LNCaP clone FGC (cell line): ENCODE measurements at regions not wholly inside any gene's neighbourhood (a gene's known extent, or its start where the extent isn't known, plus 50 kb on each side); places are given as distances from the start of the nearest gene placed in this dataset.

Experiments
- DNase-seq: peaks from one replicate; pipeline ENCODE4 v3.0.0-alpha.2; 2011; ENCODE audit warnings: low read depth
- H3K4me3 ChIP-seq: 2 replicates; pipeline ENCODE4 v1.5.1; 2011; ENCODE audit warnings: mild to moderate bottlenecking, low read depth, low read length, control low read depth
- TF ChIP-seq, protein P1 (sequence below): IDR thresholded peaks from 2 replicates; pipeline ENCODE4 v1.5.1; 2012; ENCODE audit warnings: mild to moderate bottlenecking; ENCODE audit not compliant: control insufficient read depth, insufficient read depth; ENCODE audit errors: extremely low read depth

GRCh38 chr19:32233091-32233490 is 112.3 kb upstream of the ZNF507 start:
- no peak for DNase-seq
- TF ChIP-seq, protein P1, sequence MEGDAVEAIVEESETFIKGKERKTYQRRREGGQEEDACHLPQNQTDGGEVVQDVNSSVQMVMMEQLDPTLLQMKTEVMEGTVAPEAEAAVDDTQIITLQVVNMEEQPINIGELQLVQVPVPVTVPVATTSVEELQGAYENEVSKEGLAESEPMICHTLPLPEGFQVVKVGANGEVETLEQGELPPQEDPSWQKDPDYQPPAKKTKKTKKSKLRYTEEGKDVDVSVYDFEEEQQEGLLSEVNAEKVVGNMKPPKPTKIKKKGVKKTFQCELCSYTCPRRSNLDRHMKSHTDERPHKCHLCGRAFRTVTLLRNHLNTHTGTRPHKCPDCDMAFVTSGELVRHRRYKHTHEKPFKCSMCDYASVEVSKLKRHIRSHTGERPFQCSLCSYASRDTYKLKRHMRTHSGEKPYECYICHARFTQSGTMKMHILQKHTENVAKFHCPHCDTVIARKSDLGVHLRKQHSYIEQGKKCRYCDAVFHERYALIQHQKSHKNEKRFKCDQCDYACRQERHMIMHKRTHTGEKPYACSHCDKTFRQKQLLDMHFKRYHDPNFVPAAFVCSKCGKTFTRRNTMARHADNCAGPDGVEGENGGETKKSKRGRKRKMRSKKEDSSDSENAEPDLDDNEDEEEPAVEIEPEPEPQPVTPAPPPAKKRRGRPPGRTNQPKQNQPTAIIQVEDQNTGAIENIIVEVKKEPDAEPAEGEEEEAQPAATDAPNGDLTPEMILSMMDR, result no peak
- H3K4me3 ChIP-seq, result no peak overlapping the region

DNA sequence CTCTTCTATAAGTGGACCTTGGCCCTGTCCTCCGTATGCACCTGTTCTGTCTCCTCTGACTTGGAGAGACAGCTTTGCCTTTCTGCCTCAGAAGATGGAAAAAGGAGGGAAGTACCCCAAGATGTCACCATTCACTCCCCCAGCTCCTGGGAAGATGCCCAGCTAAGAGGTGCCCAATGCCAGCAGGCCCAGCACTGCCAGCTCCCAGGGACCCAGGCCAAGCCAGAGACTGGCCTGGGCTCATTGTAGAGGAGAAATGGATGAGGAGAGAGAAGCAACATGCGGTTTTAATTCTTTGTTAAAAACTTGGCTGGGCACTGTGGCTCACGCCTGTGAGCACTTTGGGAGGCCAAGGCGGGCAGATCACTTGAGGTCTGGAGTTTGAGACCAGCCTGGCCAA is 111.5 kb upstream of the ZNF507 start:
- DNase-seq, result no peak
- H3K4me3 ChIP-seq, result no peak overlapping the region
- TF ChIP-seq, protein P1, result no peak

- TF ChIP-seq, protein P1, result no peak
- no peak for DNase-seq
- no peak overlapping the region for H3K4me3 ChIP-seq
Measured at GRCh38 chr19:32234663-32235217, 110.7 kb upstream of the ZNF507 start.

GRCh38 chr19:32238076-32238475 is 107.3 kb upstream of the ZNF507 start:
- TF ChIP-seq, protein P1, result no peak
- H3K4me3 ChIP-seq, result no peak overlapping the region
- no peak for DNase-seq

DNA sequence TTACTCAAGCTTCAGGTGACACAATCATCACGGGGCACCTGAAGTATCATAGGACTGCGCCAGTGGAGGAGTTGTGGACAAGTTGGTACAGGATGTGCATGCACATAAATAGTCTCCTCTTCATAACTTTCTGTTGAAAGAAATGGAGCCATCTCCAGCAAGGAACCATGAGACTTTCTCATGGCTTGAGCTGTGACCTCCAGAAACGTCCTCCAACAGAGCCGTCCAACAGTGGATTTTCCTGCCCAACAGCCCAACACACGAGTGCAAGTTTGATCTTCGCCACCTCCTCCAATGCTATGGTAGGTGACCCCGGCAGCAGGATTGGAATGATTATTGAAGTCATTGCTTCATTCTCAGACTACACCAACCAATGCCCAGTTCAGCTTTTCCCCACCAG is 105.1 kb upstream of the ZNF507 start:
- TF ChIP-seq, protein P1, result no peak
- no peak overlapping the region for H3K4me3 ChIP-seq
- no peak for DNase-seq

GRCh38 chr19:32241306-32241705 is 104.1 kb upstream of the ZNF507 start:
- no peak for DNase-seq
- TF ChIP-seq, protein P1, result no peak
- H3K4me3 ChIP-seq, result no peak overlapping the region
